HG03565 (cell line): ENCODE measurements at regions not wholly inside any gene's neighbourhood (a gene's known extent, or its start where the extent isn't known, plus 50 kb on each side); places are given as distances from the start of the nearest gene placed in this dataset.

Experiments used
- ATAC-seq: cut with Tn5 transposase; IDR thresholded peaks from one replicate; pipeline ENCODE4 v1.9.1; 2021; ENCODE audit warnings: mild to moderate bottlenecking, moderate library complexity; ENCODE audit not compliant: unreplicated experiment

DNA sequence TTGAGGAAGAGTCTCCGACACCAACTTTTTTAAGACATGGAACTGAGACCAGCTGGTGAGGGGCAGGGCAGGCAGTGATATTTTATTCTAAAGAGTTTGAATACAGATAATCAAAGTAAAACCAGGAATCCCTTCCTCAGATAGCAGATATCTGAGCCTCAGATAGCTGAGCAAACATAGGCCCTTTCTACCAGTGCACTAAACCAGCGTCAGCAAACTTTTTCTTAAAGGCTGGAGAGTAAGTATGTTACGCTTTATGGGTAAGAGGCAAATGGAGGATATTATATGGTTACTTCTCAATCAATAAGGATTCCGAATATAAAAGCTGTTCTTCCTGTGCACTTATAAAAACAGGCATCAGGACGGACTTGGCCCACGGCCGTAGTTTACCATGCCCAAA is 73.9 kb downstream of the WNT5A start:
- ATAC-seq: no peak

DNA sequence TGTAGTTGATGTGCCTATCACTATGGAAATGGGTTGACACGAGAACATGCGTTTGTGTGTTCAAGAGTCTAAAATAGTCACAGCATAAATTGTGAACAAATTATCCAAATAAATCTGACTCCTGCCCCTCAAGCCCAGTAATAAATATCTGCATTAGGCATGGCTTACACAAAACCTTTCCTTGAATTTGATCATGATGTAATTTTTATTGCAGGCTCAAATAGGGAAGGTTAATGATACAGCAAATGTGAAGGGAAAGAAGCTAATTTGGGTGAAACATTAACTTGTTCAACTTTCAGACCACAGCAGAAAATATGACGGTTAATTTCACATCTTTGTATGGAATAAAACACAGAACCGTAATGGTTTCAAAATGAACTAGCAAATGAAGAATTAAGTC is 74.6 kb downstream of the WNT5A start:
- no peak for ATAC-seq

DNA sequence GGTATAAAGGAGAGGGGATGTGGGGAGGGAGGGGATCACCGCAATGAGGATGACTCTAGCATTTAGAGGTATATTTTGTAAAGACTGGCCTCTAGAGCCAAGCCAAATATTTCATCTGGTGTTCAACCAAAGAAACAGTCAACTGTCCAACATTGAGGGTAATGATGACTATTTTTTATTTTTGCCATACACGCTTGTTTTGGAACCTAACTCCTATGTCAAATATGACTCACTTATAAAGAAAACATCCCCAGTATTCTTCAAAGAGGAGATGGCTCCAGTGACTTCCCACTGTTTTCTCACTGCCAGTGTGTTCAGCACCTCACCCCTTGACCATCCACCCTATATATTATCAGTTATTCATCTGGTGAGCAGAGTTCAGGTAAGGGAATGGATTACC is 77.3 kb downstream of the WNT5A start:
- no peak for ATAC-seq

DNA sequence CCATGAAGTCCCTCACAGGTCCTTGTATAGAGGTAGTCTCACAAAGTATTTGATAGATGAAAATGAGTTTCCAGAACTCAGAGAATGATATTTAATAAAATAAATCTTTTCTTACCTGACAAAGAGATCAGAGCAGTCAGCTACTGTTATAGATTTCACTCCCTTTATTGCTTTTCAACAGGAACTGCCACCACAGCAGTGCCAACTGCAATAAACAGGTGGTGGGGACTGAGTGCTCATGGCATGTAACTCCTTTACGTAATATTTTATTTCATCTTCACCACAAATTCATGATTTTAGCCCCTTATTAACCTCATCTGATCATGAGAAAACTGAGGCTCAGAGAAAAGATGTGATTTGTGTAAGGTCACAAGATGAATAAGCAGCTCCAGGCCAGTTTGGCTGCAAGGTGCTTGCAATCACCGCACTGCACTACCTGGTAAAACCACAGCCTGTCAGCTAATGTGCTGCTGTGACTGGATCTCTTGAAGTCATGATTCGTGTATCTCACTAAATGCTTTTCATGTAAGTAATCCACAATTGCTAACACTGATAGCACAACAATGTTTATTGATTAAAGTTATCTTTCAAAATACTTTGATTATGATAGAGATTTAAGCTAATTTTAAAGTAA is 78.8 kb downstream of the WNT5A start:
- ATAC-seq: no peak

DNA sequence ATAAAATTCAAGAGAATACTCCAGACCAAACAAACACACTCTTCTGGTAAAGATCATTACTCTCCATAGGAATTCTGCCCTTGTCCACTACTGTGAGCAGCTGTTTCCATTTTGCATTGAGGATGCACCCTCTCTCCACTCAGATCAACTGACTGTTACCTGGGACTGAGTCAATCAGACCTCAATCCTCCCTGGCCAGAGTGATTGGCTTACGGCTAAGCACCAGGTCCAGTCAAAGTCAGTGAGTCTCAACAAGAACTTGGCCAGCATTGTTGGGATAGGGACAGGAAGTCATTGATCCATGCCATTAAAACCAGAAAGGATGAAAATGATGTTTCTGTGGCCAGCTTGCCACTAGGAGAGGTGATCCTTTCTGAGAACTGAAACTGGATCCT is 79.7 kb downstream of the WNT5A start:
- no peak for ATAC-seq

DNA sequence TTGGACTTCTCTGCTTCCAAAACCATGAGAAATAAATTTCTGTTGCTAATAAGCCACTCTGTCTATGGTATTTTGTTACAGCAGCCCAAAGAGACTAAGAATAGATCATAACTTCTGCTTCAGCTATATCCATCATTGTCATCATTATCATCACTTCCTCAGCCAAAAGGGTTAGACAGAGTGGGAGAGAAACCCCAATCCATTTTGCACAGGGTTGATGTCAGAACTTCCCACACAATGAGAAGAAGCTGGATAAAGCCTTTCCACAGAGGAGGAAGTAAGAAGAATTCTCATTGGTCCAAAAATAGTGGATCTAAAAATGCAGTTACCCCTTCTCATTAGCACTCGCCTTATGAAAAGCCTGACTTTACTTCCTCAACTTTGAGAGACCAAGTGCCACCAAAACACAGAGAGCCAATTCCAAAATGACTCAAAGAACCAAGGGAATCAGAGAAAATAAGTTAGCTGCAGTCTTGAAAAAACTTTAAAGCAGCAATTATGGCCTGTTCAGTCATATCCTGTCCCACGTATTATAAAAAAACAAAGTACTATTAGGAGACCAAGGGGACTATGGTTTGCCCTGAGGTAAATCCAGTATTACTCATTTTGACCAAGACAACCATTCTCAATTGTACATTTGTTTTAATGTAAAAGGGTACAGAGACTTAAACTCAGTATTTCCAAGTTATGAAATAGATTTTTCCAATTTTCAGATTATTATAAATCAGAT is 80.2 kb downstream of the WNT5A start:
- no peak for ATAC-seq

DNA sequence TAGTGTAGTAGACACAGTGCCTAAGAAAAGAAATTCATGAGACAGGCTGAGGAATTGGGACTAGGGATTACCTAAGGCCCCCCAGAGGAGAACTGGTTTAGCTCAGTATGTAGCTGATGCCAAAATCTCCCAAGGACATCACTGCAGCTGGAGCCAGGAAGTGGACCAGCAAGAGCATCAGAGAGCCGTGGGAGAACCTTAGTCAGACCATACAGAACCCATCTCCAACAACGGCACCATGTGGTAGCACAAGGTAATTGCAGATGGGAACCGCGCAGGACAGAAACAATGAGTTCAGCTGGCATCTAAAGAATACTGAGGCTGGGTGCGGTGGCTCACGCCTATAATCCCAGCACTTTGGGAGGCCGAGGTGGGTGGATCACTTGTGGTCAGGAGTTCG is 81.7 kb downstream of the WNT5A start:
- no peak for ATAC-seq

DNA sequence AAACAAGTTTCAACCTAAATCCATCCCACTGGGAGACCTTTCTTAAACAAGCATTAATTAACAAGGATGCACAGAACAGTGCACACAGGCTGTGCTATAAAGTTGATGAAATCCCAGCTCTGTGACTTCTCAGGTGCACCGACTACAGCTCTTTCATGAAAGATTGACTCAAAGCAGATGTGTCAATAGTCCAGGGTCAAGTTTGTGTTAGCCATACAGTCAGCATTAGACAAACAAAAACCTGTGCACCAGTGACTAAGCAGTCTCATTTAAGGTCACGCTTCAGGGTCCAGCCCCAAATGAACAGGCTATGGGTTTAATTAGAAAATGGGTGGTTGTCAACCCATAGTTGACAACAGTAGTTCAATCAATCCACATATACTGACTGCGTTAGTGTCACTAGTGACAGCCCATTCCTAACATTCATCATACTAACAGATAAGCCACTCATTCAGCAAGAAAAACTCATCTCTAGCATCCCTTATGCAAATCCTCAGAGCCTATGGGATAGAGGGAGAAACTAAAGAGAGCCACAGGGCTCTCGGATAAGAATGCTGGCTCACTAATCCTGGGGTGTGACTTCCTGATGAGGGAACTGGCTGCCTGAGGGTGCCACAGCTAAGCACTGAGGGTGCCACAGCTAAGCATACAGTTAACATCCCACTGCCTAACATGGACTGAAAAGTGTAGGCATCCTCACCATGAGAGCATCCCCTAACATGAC is 84.1 kb downstream of the WNT5A start:
- ATAC-seq: no peak

DNA sequence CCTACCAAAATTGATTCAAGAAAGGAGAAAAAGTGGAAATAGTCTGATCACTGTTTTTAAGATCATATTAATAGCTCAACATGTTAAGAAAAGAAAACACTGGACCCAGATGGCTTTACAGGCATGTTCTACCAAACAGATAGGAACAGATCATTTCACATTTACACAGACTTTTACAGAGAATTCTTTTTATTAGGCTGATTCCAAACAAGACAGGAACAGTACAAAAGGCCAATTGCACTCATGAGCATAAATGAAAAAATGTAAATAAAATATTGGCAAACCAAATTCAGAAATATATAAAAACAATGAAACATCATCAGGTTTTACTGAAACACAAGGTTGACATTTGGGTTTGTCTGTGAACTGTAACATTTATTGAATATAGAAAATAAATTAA is 106.5 kb downstream of the WNT5A start:
- no peak for ATAC-seq

DNA sequence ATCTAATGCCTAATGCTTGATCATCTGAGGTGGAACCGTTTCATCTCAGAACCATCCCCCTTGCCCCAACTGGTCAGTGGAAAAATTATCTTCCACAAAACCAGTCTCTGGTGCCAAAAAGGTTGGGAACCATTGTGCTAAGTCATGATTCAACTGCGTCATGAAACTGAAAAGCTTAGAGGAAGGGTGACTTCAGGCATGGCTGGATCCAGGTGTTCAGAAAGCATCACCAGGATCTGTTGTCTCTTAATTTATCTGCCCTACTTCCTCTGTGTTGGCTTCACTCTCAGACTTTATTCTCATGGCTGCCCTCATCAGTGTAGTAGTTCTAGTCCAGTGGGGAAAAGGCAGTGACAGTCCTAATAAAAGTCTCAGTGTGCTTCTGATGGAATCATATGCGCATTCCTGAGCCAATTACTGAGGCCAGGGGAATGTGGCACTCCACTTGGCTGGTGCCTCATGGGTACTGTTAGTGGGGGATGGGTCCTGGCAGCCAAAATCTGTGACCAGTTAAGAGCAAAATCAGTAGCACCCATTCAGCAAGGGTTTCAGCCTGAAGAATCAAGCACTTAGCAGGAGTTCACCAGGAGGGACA is 110.3 kb downstream of the WNT5A start:
- ATAC-seq: no peak

DNA sequence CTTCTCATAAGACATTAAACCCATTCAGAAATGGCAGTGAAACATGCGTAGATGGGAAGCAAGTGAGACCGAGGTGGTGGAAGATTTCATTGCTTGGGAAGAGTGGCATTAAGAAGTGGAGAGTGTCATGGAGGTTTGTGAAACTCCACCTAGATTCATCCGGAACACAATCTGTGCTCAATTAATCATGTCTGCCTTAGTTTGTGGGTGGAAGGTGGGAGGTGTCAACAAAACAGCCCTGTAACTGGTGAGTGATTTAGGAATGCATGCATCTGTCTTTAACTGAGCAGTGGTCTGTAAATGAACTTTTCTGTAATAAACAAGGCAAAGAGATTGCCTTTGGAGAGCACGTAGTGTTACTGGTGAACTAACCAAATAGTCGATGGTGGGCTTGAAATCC is 113.7 kb downstream of the WNT5A start:
- no peak for ATAC-seq

DNA sequence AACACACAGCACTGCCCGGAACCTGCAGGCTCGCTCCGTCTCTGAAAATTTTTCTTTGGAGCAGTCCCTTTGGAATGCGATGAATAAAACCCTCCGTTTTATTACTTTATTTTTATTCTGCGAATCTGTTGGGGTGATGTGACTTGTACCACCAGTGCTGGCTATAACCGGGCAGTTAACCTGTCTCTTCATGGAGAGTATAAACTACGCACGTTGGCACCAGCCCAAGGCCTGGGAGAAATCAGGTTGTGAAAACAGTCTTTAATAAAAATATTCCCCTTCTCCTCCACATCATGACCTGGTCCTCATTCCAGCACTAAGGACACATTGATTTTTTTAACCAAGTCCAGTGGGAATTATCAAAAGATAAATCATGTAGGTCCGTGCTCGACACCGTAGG is 116.8 kb downstream of the WNT5A start:
- ATAC-seq: no peak

DNA sequence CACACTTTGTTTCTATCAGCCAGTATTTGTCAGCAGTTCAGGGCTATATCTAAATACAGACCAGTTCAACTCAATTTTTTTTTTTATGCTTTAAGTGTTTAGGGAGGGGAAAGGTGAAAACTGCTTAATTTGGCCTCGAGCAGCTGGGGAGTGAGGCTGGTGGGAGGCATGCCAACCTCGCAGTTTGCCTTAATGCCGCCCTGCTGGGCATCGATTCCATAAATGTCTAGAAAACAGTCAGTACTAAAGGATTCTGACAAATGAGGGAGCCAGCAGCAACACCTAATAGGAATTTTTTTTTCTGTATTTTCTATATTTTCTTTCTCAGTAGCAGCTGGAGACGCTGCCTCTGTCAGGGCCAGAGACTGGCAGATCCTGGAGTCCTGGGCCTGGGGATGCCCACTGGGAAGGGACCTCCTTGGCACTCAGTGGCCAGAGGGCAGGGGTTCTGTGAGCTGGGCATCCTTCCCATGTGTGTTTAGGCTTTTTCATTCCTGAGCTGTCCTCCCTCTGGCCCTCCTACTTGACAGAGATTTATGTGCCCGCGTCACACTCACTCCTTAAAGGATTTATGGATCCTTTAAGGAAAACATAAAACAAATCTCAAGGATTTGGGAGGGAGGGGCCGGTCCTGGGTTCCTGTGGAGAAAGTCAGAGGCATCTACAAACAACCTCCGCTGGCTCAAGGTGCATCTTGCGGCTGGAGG is 117.8 kb downstream of the WNT5A start:
- ATAC-seq: no peak

DNA sequence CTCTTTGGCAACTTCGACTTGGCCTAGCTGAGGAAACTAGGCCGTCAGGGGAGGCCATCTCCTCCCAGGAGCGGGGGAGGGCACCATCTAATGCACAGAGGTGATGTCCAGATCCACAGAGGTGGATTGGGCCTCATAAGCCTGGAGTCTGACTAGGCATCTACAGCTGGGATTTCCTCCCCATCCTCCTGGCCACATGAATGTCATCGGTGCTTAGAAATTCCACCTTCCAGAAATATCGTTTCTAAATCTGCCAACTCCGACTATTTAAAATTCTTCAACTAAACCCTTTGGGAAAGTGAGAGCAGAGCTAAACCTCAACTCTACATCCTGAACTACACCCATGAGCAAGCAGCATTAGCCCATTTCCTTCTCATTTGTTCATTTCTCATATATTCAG is 118.7 kb downstream of the WNT5A start:
- ATAC-seq: no peak

DNA sequence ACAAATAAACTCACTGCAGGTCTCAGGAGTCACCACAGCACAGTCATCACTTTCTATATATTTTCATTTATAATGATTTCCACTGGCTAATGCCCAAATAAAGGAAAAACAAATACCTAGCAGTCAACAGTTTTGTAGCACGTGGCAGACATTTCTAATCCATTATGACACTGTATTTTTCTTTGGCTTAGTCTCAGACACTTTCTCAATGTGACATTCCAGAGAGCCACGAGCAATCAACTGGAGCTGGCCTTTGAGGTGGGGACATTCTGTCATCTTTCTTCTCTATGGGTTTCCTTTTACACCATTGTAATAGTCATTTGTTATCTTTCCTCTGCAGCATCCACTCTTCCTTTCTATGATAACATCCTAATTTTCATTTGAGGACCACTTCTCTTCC is 119.7 kb downstream of the WNT5A start:
- no peak for ATAC-seq

DNA sequence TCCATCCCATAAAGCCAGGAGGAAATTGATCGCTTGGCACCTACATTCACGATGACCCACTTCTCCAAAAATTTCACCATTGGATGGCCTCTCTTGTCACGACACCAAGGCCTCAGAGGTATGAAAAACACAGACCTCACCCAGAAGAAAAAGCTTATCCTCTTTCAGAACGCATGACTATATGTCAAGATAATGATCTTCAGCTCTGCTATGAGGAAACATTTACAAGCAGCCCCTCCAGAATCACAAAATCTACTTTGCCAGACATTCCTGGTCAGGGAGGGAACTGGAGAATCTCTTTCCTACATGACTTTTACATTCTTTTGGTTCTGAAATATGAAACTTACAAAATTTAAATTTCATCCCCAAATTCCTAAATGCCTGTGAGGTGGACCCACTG is 122.7 kb downstream of the WNT5A start:
- no peak for ATAC-seq

DNA sequence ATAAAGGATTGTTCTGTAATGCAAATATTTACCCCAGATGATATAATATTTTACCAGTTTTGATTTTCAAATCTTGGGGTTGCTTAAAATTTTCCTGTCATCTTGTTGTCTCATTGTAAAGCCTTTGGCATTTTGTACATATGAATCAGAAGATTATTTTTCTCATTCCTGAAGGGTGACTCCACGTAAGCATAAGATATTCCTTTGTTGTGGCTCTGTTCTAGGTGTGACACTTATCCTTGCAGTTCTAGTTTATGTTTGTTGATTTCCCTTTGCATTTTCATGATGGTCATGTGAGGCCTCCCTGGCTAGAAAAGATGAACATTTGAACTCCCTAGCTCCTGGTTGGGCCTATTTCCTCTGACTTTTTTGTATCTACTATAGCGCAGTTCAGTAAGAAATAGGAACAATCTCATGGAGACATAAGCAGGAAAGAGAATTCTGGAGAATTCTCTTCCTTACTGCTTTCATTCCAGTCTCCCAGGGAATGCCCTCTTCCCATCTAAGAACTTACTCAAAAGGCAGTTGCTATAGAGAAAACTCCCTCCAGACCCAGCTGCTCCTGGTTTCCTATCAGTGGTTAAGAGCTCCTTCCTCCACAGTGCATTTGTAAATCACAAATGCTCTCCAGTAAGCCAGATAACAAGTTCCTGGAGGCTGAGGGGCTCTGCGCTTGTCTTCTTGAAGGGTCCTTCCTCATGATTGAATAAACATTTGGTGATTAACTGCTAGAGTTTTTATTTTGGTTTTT is 124.7 kb downstream of the WNT5A start:
- ATAC-seq: no peak

DNA sequence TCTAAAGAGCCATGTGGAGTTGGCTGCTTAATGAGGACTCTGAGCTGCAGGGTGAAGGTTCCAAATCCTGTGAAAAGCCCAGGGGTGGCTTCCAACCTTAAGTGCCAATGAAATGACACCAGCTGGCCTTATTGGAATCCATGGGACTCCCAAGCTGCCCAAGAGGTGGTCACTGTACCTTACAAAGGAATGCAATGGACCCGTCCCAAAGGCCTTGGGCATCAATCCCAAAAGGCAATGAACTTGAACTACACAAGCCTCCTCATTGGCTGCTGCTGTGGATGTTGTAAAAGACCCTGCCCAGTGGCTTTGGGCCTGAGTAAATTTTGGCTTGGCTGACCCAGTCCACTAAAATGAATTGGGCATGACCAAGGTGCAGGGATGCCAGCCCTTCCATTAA is 129.3 kb downstream of the WNT5A start:
- no peak for ATAC-seq

DNA sequence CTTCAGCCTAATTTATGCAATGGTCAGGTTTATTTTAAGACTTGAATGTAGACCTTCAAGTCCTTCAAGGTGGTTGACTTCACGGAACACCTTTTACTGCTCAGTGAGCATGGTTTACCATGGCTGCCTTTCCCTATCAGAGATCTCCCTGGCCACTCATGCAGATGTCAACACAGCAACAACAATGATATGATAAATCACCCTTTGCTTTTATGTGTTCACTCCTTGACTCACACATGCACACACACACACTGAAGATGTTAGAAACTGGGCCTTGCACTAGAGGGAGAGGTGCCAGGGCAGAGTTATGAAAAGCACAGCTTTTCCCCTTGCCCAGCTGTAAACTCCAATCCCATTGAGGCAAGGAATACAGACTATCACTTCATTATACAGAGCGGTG is 134.4 kb downstream of the WNT5A start:
- no peak for ATAC-seq

DNA sequence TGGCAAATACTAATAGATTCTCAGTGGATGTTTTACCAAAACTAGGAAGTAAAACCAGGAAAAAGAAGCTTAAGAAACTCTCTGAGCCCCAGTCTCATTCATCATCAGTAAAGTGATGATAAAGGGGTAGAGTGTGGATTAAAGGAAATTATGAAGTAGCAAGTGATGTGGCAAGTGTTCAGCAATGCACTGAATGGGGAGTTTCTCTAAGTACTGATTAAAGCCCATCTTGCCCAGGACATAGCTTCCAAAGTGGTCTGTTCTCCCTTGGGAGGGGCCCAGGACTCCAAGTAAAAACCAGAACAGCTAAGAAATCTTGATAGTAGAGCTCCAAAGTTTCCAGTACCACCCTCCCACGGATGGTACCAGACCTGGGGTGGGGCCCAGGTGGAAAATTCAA is 137.3 kb downstream of the WNT5A start:
- ATAC-seq: no peak
